Fibroblast of the aortic adventitia (primary cell): ENCODE measurements at regions not wholly inside any gene's neighbourhood (a gene's known extent, or its start where the extent isn't known, plus 50 kb on each side); places are given as distances from the start of the nearest gene placed in this dataset.

ENCODE experiments used
- DNase-seq: peaks from one replicate; pipeline ENCODE4 v3.0.0-alpha.2; 2010; ENCODE audit warnings: low read depth
- H3K4me3 ChIP-seq: 2 replicates; pipeline ENCODE4 v1.5.1; 2011; ENCODE audit warnings: low read depth, mild to moderate bottlenecking, control low read depth, low read length, moderate library complexity
- CTCF ChIP-seq: IDR thresholded peaks from 2 replicates; pipeline ENCODE4 v1.5.1; 2011; ENCODE audit warnings: mild to moderate bottlenecking, low read length, control low read depth, inconsistent platforms; ENCODE audit not compliant: insufficient read depth

GRCh38 chr9:1256178-1256577 is 206.0 kb downstream of the DMRT2 start:
- no peak overlapping the region for H3K4me3 ChIP-seq
- no peak for TF ChIP-seq CTCF
- no peak for DNase-seq

- H3K4me3 ChIP-seq: no peak overlapping the region
- no peak for DNase-seq
- no peak for TF ChIP-seq CTCF
Measured at GRCh38 chr9:1261266-1261665, 211.1 kb downstream of the DMRT2 start.

- TF ChIP-seq CTCF: no peak
- DNase-seq: no peak
- no peak overlapping the region for H3K4me3 ChIP-seq
Measured at GRCh38 chr9:1261879-1262766, 212.0 kb downstream of the DMRT2 start.

- DNase-seq: no peak
- no peak for TF ChIP-seq CTCF
Measured at GRCh38 chr9:1267141-1267570, 217.0 kb downstream of the DMRT2 start.

GRCh38 chr9:1267581-1267980 is 217.4 kb downstream of the DMRT2 start:
- no peak overlapping the region for H3K4me3 ChIP-seq
- DNase-seq: no peak
- no peak for TF ChIP-seq CTCF

More at GRCh38 chr9:1267141-1267570, 217.0 kb downstream of the DMRT2 start:
- H3K4me3 ChIP-seq: no peak overlapping the region

- DNase-seq: no peak
- no peak overlapping the region for H3K4me3 ChIP-seq
- no peak for TF ChIP-seq CTCF
Measured at GRCh38 chr9:1269533-1270315, 219.6 kb downstream of the DMRT2 start.
